Left lung (tissue), 4 donors: ENCODE measurements at regions not wholly inside any gene's neighbourhood (a gene's known extent, or its start where the extent isn't known, plus 50 kb on each side); places are given as distances from the start of the nearest gene placed in this dataset.
"Not testable (repeated sequence)": the region's sequence is repeated elsewhere in the genome, so short reads cannot be mapped to it uniquely, and the experiment has no call there.

Experiments
- ATAC-seq: fragments of 200-7000 bp; cut with Tn5 transposase; one replicate; pipeline ENCODE4 v1.9.1; 2020; ENCODE audit warnings: moderate library complexity
- DNase-seq, 4 donors: peaks; one replicate each; pipeline ENCODE4 v3.0.0-alpha.2; 2013 to 2020
- H3K27ac ChIP-seq, 2 donors: fragments of 200-600 bp; sonication (generic) in 1 of 2; one replicate each; pipeline versions ENCODE4 v1.5.0 to v1.8.0; 2020 to 2021
- H3K27me3 ChIP-seq, 2 donors: fragments of 200-600 bp; sonication (generic) in 1 of 2; one replicate each; pipeline versions ENCODE4 v1.5.0 to v1.8.0; 2020 to 2021
- H3K36me3 ChIP-seq, 2 donors: fragments of 200-600 bp; sonication (generic) in 1 of 2; one replicate each; pipeline versions ENCODE4 v1.5.0 to v1.8.0; 2020 to 2021
- H3K4me1 ChIP-seq, 2 donors: fragments of 200-600 bp; one replicate each; pipeline ENCODE4 v1.8.0; 2021
- H3K4me3 ChIP-seq, 2 donors: fragments of 200-600 bp; sonication (generic) in 1 of 2; one replicate each; pipeline versions ENCODE4 v1.5.0 to v1.8.0; 2020 to 2021; ENCODE audit warnings: mild to moderate bottlenecking in 1 of 2
- H3K9me3 ChIP-seq, 2 donors: fragments of 200-600 bp; sonication (generic) in 1 of 2; one replicate each; pipeline versions ENCODE4 v1.5.0 to v1.8.0; 2020 to 2021
- CTCF ChIP-seq, 2 donors: fragments of 200-600 bp; sonication (generic) in 1 of 2; IDR thresholded peaks; one replicate each; pipeline versions ENCODE4 v1.5.0 to v1.8.0; 2021; ENCODE audit warnings: antibody characterized with exemption in 2 of 2
- intact Hi-C, 2 donors: fragments of 100-400 bp; cut with DNase I; formaldehyde crosslinking; loops; one replicate each; pipeline versions ENCODE4 v1.11.2 to v1.14.2; 2022
- donor health status: DM: no; HTN: yes; CAD: no.
- donor health status: DM: no; HTN: no; CAD: no.

GRCh38 chr1:224554620-224555259 lies 61.4 kb upstream of the CNIH3 start:
- no peak for TF ChIP-seq CTCF (IDR thresholded peaks at IDR 0.05)
- DNase-seq: no peak
- no peaks in the 10 kb centered on the region for H3K4me1 ChIP-seq
- no peak overlapping the region for H3K27ac ChIP-seq
- no peak for ATAC-seq
- no peaks in the 10 kb centered on the region for H3K36me3 ChIP-seq
- H3K9me3 ChIP-seq: no peaks in the 10 kb centered on the region
- no peaks in the 10 kb centered on the region for H3K27me3 ChIP-seq
- intact Hi-C loops: no loop called here
- H3K4me3 ChIP-seq: no peak overlapping the region

DNA sequence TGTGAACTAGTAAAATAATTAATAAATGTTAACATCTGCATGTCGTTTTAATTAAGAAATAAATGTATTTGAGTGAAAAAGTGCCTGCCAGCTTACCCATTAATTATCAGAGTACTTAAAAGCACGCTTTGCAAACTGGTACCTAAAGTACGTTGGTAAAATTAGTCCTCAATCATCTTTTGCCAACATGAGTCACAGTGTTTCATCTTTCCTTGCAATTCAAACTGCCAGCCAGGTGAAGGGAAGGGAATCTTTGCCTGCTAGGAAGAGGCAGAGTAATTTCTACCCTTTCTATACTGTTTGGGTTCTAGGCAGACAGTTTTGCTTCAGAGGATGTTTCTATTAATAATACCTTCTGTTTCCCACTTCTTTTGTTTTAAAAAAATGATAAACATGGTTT lies 57.2 kb upstream of the CNIH3 start:
- Histone ChIP-seq H3K4me1 (no peaks in the 10 kb centered on the region), H3K36me3 (no peaks in the 10 kb centered on the region), H3K4me3 (no peak overlapping the region), H3K27me3 (no peaks in the 10 kb centered on the region), H3K27ac (no peak overlapping the region), H3K9me3 (peaks cover 0 to 2% of the 10 kb centered on the region in 2 donors)
- ATAC-seq: no peak
- intact Hi-C loops: no loop called here
- DNase-seq: no peak
- no peak for TF ChIP-seq CTCF (IDR thresholded peaks at IDR 0.05)

GRCh38 chr1:224559981-224560728 lies 56.0 kb upstream of the CNIH3 start:
- no peak for ATAC-seq
- TF ChIP-seq CTCF (IDR thresholded peaks at IDR 0.05): no peak
- Histone ChIP-seq H3K9me3 (peaks cover 0 to 2% of the 10 kb centered on the region in 2 donors), H3K27ac (no peak overlapping the region), H3K27me3 (no peaks in the 10 kb centered on the region), H3K4me3 (no peak overlapping the region), H3K4me1 (no peaks in the 10 kb centered on the region), H3K36me3 (no peaks in the 10 kb centered on the region)
- intact Hi-C loops: no loop called here
- no peak for DNase-seq

DNA sequence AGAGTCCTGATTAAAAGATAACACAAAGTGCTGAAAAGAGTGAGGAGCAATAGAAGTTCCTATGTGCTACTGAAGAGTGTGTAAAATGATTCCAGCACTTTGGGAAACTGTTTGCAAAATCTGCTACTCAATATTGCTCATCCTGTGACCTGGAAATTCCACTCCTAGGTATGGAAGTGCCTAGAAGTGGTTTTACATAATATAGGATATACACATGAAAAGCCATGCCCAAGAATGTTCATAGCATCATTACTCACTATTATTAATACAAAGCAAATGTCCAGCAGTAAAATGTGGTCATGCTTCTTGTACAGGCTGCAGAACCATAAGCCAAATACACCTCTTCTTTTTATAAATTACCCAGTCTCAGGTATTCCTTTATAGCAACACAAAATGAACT lies 53.2 kb upstream of the CNIH3 start:
- ATAC-seq, H3K27me3 ChIP-seq, DNase-seq, H3K4me3 ChIP-seq, H3K9me3 ChIP-seq, H3K27ac ChIP-seq, H3K4me1 ChIP-seq, intact Hi-C loops, H3K36me3 ChIP-seq: not testable (repeated sequence)

GRCh38 chr1:224563666-224564065 lies 52.5 kb upstream of the CNIH3 start:
- no peak overlapping the region for H3K4me3 ChIP-seq
- ATAC-seq: no peak
- no peak overlapping the region for H3K27ac ChIP-seq

More at GRCh38 chr1:224563666-224564065, 52.5 kb upstream of the CNIH3 start:
- DNase-seq: no peak
- H3K9me3 ChIP-seq: peaks cover 0 to 2% of the 10 kb centered on the region in 2 donors
- no peak for TF ChIP-seq CTCF (IDR thresholded peaks at IDR 0.05)
- H3K36me3 ChIP-seq: no peaks in the 10 kb centered on the region
- H3K27me3 ChIP-seq: no peaks in the 10 kb centered on the region
- no peaks in the 10 kb centered on the region for H3K4me1 ChIP-seq
- intact Hi-C loops: no loop called here
